ENCODE measurements at regions not wholly inside any gene's neighbourhood (a gene's known extent, or its start where the extent isn't known, plus 50 kb on each side); places are given as distances from the start of the nearest gene placed in this dataset.

DNA sequence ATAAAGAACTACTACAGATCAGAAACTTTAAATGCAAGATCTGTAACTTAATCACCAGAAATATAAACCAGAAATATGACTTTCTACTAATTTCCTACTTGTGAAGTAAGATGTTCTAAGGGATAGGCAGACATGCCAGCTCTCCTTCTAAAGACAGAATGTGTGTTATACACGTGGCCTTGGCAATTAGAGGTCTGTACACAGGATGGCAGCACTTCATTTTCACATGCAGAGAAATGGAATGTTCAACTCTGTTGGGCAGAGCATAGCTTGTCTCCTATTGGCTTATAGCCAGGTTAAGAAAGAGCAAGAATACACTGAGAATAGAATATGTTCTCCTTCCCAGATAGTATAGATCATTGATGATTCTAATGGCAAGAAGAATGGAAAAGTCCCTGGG lies 403.8 kb downstream of the DAD1 start:
- no peak for TF ChIP-seq EP300 (IDR thresholded peaks at IDR 0.05; ENCODE audit: low read depth)
- TF ChIP-seq, protein P1, sequence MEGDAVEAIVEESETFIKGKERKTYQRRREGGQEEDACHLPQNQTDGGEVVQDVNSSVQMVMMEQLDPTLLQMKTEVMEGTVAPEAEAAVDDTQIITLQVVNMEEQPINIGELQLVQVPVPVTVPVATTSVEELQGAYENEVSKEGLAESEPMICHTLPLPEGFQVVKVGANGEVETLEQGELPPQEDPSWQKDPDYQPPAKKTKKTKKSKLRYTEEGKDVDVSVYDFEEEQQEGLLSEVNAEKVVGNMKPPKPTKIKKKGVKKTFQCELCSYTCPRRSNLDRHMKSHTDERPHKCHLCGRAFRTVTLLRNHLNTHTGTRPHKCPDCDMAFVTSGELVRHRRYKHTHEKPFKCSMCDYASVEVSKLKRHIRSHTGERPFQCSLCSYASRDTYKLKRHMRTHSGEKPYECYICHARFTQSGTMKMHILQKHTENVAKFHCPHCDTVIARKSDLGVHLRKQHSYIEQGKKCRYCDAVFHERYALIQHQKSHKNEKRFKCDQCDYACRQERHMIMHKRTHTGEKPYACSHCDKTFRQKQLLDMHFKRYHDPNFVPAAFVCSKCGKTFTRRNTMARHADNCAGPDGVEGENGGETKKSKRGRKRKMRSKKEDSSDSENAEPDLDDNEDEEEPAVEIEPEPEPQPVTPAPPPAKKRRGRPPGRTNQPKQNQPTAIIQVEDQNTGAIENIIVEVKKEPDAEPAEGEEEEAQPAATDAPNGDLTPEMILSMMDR (IDR thresholded peaks at IDR 0.05), result no peak
- no peak for TF ChIP-seq POLR2A (IDR thresholded peaks at IDR 0.05)
